Hematopoietic multipotent progenitor cell (in vitro differentiated cells): ENCODE measurements at regions not wholly inside any gene's neighbourhood (a gene's known extent, or its start where the extent isn't known, plus 50 kb on each side); places are given as distances from the start of the nearest gene placed in this dataset.
"Not testable (repeated sequence)": the region's sequence is repeated elsewhere in the genome, so short reads cannot be mapped to it uniquely, and the experiment has no call there.

Source experiments
- DNase-seq, 3 donors: peaks; one replicate each; pipeline ENCODE4 v3.0.0-alpha.2; 2011 to 2015; ENCODE audit warnings: low read depth in 2 of 3, low spot score in 2 of 3

DNA sequence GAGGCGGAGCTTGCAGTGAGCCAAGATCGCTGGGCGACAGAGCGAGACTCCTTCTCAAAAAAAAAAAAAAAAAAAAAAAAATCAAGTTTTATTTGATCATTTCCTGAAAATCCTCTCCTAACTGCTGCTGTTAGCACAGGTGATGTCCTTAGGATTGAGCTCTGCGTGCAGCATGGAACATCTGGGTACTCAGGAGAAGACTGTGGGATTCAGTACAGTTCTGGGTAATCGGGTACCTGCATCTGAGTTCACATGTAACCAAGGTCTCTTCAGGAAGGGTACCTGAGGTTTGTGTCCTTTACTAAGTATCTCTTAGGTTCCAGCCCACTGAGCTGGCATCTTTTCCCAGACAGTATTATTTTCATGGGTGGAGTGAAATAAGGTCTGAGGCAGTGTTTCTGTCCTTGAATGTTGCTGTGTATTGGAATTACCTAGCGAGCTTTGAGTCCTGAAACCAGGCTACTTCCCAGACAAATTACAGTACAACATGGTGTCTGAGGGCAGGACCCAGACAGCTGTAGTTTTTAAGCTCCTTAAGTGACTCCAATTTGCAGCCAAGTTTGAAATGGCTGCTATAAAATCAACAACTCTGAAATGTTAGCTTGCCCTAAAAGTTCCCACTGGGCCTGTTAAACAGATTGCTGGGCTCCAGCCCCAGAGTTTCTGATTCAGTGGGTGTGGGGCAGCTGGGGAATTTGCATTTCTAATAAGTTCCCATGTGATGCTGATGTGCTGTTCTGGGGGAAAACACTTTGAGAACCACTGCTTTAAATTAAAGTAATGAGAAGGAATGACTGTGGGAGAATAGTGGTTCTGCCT lies 120.5 kb downstream of the PMAIP1 start:
- no peak for DNase-seq

DNA sequence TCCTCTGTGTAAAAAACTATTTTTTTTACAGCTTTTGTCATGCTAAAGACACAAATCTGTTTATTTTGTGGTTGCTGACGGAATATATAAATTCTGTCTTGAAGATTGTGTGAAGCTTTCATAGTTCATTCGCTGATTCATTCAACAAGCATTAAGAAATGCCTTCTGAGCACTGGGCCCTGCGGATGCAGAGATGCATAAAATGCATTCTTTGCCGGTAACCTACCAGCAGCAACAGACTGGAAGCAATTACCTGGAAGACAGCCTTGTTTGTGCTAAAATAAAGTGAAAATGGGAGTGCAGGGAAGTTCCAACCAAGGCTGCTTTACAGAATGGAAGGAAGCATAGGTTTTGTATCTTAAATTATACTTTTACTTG lies 119.7 kb downstream of the PMAIP1 start:
- DNase-seq, result no peak

DNA sequence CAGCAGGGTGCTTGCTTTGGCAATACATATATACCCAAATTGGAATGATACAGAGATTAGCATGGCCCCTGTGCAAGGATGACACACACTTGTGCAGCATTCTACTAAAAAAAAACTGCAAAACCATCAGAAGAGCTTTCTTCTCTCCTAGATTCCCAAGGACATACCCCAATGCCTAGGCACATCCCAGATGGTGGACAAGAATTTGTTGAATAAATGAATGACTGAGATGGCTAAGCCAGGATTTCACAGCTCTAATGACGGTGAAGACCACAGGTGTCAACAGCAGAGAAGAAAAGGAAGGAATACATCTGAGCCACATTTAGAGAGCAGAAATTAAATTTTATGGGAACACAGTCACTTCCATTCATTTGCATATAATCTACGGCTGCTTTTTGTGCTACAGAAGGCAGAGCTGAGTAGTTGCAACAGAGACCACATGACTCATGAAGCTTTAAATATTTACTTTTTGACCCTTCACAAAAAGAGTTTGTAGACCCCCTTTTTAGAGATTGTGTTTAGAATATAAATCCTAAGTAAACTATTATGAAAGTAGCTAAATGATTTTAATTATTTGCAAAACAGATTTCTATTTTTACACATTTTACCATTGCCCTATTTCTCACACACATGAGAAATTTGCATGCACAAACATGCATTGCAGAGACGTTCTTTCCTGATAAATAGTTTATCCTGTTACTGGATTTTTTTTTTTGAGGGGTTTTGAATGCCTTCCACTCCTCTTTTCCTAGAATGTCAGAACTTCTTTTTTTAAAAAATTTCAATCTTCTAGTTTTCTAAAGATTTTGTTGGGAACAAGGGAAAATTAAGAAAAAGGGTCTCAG lies 119.0 kb downstream of the PMAIP1 start:
- no peak for DNase-seq

DNA sequence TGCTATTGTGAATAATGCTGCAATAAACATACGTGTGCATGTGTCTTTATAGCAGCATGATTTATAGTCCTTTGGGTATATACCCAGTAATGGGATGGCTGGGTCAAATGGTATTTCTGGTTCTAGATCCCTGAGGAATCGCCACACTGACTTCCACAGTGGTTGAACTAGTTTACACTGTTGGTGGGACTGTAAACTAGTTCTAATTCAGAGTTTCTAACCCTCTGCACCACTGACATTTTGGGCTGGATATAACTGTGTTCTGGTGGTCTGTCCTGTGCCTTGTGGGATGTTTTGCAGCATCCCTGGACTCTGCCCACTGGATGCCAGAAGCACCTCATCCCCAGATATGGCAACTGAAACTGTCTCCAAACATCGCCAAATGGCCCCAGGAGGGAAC lies 118.3 kb downstream of the PMAIP1 start:
- peak in 1 of 3 donors; percentile 32 for DNase-seq

DNA sequence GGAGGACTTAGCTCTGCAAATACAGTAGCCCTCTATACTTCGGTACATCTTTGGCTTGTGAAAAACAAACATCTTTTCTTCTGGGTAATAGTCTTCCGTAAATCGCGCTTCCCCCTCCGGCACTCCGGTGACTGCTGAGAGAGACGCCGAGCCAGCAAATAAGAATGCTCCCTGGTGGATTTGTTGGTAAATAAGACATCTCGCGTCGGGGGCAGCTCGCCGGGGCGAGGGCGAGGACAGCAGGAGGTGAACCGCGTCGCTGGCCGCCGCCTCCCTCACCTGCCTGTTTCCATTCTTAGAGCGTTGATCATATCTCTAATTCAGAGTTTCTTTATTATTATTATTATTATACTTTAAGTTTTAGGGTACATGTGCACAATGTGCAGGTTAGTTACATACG lies 117.6 kb downstream of the PMAIP1 start:
- no peak for DNase-seq

DNA sequence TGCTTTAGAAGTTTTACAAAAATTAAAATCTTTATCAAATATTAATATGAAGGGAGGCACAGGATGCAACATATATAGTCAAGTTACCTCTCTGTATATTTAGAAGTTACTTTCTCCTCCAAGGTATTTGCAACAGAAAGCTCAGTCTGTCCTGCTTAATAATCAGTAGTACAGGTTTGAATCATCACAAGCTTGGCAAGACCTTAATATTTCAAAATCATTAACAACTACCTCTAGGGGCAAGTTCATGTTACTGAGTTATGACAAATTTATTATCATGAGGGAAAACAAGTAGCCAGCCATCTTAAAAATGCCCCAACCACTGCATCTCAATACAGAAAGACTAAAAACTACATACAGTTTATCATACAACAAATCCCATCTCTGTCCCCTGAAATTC lies 116.0 kb downstream of the PMAIP1 start:
- not testable (repeated sequence) for DNase-seq

DNA sequence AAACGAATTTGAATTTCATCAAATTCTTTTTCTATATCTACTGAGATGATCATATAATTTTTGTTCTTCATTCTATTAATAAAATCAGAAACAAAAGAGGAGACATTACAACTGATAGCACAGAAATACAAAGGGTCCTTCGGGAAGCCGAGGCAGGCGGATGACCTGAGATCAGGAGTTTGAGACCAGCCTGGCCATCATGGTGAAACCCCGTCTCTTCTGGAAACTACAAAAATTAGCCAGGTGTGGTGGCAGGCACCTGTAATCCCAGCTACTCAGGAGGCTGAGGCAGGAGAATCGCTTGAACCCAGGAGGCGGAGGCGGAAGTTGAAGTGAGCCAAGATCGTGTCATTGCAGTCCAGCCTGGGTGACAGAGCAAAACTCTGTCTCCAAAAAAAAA lies 113.4 kb downstream of the PMAIP1 start:
- DNase-seq, result not testable (repeated sequence)

DNA sequence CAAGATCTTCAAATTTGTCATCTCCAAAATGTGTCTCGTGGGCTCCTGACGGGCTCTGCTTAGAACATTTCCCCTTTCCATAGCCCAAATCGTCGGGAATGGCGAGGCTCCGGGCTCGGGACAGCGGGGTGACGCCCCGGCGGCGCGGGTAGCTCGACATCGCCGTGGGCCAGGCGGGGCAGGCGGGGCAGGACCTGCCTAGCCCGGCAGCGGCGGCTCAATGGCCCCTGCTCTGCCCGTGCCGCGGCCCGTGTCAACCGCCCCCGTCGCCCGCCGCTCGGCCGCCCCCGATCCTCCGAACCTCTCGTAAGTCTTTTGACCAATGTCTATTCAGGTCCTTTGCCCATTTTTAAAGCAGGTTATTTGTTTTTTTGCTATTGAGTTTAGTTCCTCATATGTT lies 111.2 kb downstream of the PMAIP1 start:
- no peak for DNase-seq

DNA sequence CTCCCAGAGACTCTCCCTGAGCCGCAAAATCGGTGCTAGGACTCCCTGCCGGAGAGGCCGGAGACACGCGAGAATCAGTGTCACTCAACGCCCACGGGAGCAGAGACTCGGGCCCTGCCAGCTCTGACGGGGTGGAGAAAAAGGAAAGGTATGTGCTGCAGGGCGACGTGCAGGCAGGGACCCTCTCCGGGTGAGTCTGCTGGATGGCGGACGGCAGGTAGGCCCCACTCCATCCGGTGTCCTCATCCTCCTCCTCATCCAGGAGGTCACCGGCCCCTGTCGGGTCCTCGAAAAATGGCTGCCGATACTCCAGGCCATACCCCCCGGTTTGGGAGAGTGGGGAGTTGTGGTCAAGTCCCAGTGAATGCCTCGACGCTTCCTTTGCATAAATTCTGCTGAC lies 110.7 kb downstream of the PMAIP1 start:
- DNase-seq, result no peak

DNA sequence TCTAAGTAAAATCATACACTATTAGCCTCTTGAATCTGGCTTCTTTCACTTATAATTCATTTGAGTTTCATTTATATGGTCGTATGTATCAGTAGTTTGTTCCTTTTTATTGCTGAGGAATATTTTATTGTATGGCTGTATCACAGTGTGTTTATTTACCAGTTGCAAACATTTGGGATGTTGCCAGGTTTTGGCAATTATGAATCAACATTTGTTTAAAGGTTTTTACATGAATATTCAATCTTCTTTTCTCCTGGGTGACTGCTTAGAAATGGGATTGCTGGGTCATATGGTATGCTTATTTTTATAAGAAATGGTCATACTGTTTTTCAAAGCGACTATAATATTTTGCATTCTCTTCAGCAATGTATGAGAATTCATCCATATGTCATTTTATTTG lies 107.9 kb downstream of the PMAIP1 start:
- no peak for DNase-seq

DNA sequence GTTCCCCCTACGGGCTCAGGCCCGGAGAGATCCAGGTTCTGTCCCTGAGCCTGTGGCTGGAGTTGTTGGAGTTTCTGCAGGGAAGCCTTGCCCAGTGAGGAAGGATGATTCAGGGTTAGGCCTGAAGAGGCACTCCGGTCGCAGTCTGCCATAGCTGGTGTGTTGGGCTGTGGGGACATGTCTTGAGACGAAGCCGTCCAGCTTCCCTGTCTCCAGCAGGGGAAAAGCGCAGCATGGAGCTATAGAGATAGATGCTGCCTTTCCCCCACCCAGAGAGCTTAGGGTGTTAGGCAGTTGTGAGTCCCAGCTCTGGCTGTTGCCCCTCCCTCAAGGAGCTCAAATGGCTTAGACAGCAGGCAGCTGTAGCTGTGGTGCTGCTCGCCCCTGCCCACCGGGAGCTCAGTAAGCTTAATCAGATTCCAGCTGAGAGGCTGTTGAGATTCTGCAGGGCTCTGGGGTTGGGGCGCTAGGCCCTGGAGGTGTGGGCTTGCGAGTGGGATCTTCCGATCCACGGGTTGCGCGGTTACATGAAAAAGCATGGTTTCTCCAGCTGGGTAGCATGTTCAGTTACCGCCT lies 103.9 kb downstream of the PMAIP1 start:
- DNase-seq, result no peak

DNA sequence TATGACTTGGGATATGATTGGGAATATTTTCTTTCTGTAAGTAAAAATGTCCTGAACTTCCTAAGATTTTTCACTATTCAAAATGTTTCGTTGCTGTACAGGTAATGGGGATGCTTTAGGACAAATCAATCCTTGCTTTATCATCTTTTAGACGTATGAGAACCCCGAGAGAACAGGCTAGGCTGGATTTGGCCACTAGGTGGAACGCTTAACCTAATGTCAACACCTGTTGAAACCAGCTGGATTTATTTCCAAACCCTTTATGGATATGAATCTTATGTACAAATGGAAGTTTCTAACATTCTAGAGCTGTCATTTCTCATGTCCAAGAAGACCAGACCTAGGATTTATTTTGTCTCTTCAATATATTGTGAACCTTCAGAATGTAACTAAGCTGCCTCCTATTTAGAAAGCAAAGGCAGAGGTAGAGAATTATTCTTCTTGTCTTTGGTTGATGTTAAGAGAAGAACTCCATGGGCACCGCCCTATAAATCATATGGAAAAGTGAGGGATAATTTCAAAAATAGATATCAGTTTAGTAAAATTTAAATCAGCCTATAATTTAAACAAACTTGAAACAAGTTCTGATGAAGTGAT lies 96.7 kb downstream of the PMAIP1 start:
- DNase-seq, result peak in 2 of 3 donors; percentile 14 to 52

DNA sequence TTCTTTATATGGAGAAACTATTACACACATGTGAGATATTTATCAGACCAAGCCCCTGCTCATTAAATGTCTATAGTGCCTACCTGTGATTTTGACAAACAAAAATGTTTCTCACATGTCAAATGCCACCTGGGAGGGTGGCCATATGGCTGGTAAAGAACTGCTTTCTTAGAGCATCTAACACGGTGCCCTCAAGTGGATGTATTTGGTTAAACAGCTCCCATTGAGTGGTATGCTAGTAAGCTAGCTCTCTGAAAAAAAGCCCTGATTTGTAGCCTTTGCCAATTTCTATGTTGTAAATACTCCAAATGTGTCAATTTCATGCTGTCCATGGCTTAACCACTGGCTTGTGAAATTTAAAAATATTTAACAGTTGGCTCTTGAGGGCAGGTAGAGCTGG lies 94.6 kb downstream of the PMAIP1 start:
- peak in 2 of 3 donors; percentile 25 to 45 for DNase-seq

DNA sequence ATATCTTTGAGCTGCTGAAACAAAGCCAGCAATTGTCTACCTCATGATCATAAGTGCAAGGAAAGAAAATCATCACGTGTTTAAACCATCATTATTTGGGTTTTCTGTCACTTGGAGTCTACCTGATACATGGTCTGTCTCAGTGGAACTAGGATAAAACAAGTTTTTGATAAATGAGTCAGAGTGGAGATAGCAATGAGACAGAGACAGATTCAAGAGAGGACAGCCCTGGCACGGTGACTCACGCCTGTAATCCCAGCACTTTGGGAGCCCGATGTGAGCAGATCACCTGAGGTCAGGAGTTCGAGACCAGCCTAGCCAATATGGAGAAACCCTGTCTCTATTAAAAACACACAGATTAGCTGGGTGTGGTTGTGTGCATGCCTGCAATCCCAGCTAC lies 93.8 kb downstream of the PMAIP1 start:
- no peak for DNase-seq

DNA sequence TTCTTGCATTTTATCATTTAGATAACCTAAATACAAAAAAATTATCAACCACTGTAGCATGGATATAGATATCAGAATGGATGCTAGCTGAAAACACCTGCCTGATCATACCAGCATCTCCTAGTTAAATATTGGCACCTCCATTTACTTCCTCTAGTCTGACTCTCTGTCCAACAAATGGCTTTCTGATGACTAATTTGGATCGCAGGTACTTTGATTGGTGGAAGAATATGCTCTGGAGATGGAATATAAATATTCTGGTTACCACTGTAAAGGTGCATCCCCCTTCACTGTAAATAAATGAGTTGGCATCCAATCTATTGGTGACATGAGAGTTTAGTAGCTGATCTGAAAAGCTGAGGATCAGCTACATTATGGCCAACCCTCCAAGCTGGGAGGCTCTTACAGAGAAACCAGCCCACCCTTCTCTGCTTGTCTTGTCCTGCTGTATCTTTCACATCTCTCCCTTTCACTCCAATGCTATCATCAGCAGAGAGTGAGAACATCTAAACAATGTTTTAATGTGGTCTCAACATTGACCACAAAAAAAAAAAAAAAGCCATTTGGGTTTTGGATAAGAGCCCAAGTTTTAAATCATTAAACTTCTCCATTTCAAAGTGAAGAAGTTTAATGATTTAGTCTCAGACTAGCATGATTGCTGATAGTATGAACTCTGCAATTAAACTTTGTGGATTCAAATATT lies 90.5 kb downstream of the PMAIP1 start:
- peak in 2 of 3 donors; percentile 46 to 84 for DNase-seq

DNA sequence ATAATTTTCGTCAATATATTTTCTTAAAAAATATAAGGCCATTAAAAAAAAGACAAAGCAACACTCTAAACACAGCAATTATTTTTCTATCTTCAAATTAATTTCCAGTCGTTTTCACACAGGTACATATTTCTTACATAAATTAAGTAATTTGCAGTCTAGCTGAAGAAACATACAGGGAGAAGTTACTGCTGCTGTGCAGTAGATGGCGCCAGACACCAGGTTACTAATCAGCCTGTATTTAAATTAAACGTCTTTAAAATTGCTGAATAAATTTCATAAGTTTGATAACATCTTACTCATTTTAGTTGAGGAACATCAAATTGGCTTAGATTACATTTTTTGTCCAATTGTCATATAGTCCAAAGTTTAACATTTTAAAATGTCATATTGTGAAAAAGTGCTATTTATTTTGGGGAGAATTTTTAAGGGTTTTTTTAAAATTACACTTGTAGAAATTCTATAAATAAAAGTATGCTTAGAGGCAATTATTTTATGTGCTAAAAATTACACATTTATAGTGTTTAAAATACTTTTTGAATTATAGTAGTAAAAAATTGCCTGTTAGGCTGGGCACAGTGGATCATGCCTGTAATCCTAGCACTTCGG lies 88.4 kb downstream of the PMAIP1 start:
- DNase-seq, result peak; percentile 11 to 72 (median 59)

DNA sequence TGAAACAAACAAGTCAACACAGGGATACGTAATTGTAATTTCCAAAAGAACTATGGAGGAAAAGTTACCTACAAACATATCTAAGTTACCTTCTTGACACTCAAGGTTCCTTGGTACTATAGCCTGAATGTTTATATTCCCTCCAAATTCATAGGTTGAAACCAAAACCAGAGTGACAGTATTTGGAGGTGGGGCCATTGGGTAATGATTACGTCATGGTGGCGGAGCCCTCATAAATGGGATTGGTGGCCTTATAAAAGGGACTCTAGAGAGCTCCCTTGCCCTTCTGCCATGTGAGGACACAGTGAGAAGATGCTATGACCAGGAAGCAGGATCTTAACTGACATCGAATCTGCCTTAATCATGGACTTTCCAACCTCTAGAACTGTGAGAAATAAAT lies 87.3 kb downstream of the PMAIP1 start:
- no peak for DNase-seq

DNA sequence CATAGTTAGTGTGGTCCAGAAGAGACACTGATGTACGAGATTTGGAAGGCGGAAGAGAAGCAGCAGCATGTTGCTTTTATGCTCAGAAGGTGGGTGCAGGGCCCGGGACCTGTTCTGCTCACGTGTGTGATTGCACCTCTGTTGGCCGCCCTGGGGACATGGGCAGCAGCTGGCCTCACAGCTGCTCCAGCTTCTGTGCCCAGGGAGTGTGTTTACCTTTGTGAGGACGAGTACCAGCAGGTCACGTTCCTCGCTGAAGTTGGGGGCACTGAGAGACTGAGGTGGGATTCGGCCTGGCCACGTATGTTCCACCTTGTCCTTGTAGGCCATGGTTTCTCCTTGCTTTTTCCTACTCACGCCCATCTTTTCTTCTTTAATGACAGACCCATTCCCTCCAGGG lies 86.3 kb downstream of the PMAIP1 start:
- DNase-seq, result no peak

DNA sequence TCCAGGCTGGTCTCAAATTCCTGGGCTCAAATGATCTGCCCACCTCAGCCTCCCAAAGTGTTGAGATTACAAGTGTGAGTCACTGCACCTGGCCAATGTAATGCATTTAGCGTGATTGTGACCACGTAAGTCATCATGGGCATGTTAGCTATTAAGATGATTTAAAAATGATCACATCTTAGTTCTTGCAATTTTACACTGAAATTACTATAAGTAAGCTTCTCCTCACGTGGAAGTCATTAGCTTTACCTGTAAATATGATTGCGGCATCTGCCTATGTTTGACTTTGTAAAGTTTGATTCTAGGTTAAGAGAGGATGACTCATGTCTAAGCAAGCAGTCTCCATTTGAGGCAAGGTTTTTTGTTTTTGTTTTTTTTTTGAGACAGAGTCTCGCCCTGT lies 85.5 kb downstream of the PMAIP1 start:
- DNase-seq, result no peak

DNA sequence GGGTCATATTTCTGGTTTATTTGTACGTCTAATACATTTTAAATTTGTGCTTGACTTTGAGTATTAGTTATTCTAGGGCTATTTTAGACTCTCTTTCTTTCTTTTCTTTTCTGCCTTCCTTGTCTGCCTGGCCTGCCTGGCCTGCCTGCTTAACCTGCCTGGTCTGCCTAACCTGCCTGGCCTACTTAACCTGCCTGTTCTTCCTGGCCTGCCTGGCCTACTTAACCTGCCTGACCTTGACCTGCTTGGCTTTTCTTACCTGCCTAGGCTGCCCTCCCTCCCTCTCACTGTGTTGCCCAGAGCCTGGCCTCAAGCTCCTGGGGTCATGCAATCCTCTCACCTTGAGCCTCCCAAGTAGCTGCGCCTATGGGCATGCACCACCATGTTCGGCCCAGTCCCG lies 83.7 kb downstream of the PMAIP1 start:
- DNase-seq, result no peak
